CD4-positive, alpha-beta T cell (primary cell): ENCODE measurements at regions not wholly inside any gene's neighbourhood (a gene's known extent, or its start where the extent isn't known, plus 50 kb on each side); places are given as distances from the start of the nearest gene placed in this dataset.

Experiments
- ATAC-seq: fragments of 200-7000 bp; cut with Tn5 transposase; one replicate; pipeline ENCODE4 v1.10.0; 2022; ENCODE audit warnings: mild to moderate bottlenecking; ENCODE audit not compliant: poor library complexity
- CTCF ChIA-PET: fragments of 350-600 bp; sonication (Branson Sonifier 250); formaldehyde crosslinking; loops from one replicate; lab custom pipeline; 2021; ENCODE audit warnings: antibody characterized with exemption, inconsistent platforms; lab: Charles Lee
- POLR2A ChIA-PET: fragments of 350-600 bp; sonication (Branson Sonifier 250); formaldehyde crosslinking; loops from one replicate; lab custom pipeline; 2021; ENCODE audit warnings: antibody characterized with exemption, inconsistent platforms; lab: Charles Lee
- DNase-seq, 14 experiments: peaks; one replicate each; pipeline ENCODE4 v3.0.0-alpha.2; 2013 to 2020; ENCODE audit warnings: mixed read lengths in 2 of 14
- H3K27ac ChIP-seq, 2 donors: one replicate each; pipeline versions ENCODE4 v1.5.1 to v1.7.0; 2013; ENCODE audit warnings: low read length in 2 of 2, low read depth in 1 of 2, mild to moderate bottlenecking in 1 of 2
- H3K27me3 ChIP-seq, 2 experiments: 1 replicate in 1 of 2; 2 replicates in 1 of 2; pipeline versions ENCODE4 v1.6.1 to v1.7.0; 2013; ENCODE audit warnings: low read length in 2 of 2, control low read depth in 1 of 2, mild to moderate bottlenecking in 1 of 2, moderate library complexity in 1 of 2; ENCODE audit not compliant: insufficient read depth in 2 of 2, control insufficient read depth in 1 of 2
- H3K36me3 ChIP-seq: one replicate; pipeline ENCODE4 v1.6.1; 2013; ENCODE audit warnings: low read length, control low read depth; ENCODE audit not compliant: insufficient read depth
- H3K4me1 ChIP-seq: one replicate; pipeline ENCODE4 v1.6.1; 2013; ENCODE audit warnings: low read length, control low read depth; ENCODE audit not compliant: insufficient read depth
- H3K4me3 ChIP-seq: one replicate; pipeline ENCODE4 v1.5.1; 2013; ENCODE audit warnings: mild to moderate bottlenecking, low read length, moderate library complexity
- H3K9me3 ChIP-seq, 2 experiments: 1 replicate in 1 of 2; 2 replicates in 1 of 2; pipeline versions ENCODE4 v1.6.1 to v1.7.0; 2013; ENCODE audit warnings: low read length in 2 of 2, mild to moderate bottlenecking in 2 of 2, control low read depth in 1 of 2, moderate library complexity in 1 of 2; ENCODE audit not compliant: control insufficient read depth in 1 of 2, insufficient read depth in 1 of 2
- H3K27ac Mint-ChIP-seq: one replicate; pipeline ENCODE4 v1.8.0; 2020; ENCODE audit warnings: mixed read lengths
- H3K27me3 Mint-ChIP-seq: one replicate; pipeline ENCODE4 v1.8.0; 2021; ENCODE audit warnings: mixed read lengths
- H3K36me3 Mint-ChIP-seq: one replicate; pipeline ENCODE4 v1.8.0; 2021; ENCODE audit warnings: low read depth, mixed read lengths
- H3K4me1 Mint-ChIP-seq: one replicate; pipeline ENCODE4 v1.8.0; 2021; ENCODE audit warnings: low read depth, mixed read lengths
- H3K4me3 Mint-ChIP-seq: one replicate; pipeline ENCODE4 v1.8.0; 2020; ENCODE audit warnings: mild to moderate bottlenecking, mixed read lengths
- H3K9me3 Mint-ChIP-seq: one replicate; pipeline ENCODE4 v1.8.0; 2020; ENCODE audit warnings: mixed read lengths
- intact Hi-C, 2 experiments: fragments of 100-400 bp; cut with DNase I in 1 of 2; cut with micrococcal nuclease in 1 of 2; formaldehyde crosslinking; loops; one replicate each; pipeline versions ENCODE4 v1.15.1 to v1.9.0; 2023 to 2025; cut with DNase I, micrococcal nuclease
- TF ChIP-seq, protein P1 (sequence below): fragments of 200-600 bp; IDR thresholded peaks from one replicate; pipeline ENCODE4 v1.8.0; 2022; ENCODE audit warnings: antibody characterized with exemption, mild to moderate bottlenecking

GRCh38 chr14:103228076-103228806, 105.0 kb downstream of the TNFAIP2 start:
- H3K27ac Mint-ChIP-seq: no peak overlapping the region
- intact Hi-C loops: no loop called here
- Histone ChIP-seq H3K4me1 (no peaks in the 10 kb centered on the region), H3K36me3 (no peaks in the 10 kb centered on the region), H3K27ac (no peak overlapping the region), H3K27me3 (peaks cover 7 to 12% of the 10 kb centered on the region in 2 experiments), H3K9me3 (no peaks in the 10 kb centered on the region), H3K4me3 (no peak overlapping the region)
- no peak overlapping the region for H3K4me3 Mint-ChIP-seq
- H3K4me1 Mint-ChIP-seq: no peaks in the 10 kb centered on the region
- TF ChIP-seq, protein P1, sequence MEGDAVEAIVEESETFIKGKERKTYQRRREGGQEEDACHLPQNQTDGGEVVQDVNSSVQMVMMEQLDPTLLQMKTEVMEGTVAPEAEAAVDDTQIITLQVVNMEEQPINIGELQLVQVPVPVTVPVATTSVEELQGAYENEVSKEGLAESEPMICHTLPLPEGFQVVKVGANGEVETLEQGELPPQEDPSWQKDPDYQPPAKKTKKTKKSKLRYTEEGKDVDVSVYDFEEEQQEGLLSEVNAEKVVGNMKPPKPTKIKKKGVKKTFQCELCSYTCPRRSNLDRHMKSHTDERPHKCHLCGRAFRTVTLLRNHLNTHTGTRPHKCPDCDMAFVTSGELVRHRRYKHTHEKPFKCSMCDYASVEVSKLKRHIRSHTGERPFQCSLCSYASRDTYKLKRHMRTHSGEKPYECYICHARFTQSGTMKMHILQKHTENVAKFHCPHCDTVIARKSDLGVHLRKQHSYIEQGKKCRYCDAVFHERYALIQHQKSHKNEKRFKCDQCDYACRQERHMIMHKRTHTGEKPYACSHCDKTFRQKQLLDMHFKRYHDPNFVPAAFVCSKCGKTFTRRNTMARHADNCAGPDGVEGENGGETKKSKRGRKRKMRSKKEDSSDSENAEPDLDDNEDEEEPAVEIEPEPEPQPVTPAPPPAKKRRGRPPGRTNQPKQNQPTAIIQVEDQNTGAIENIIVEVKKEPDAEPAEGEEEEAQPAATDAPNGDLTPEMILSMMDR: no peak
- H3K36me3 Mint-ChIP-seq: no peaks in the 10 kb centered on the region
- ATAC-seq (no peak), DNase-seq (no peak)
- ChIA-PET CTCF (no interaction called here), POLR2A (no interaction called here)
- peaks cover 44% of the 10 kb centered on the region for H3K27me3 Mint-ChIP-seq
- no peaks in the 10 kb centered on the region for H3K9me3 Mint-ChIP-seq

GRCh38 chr14:103228866-103229265, 105.2 kb upstream of the EIF5 start:
- intact Hi-C loops: no loop called here
- ChIA-PET CTCF (no interaction called here), POLR2A (no interaction called here)
- no peak overlapping the region for H3K4me3 ChIP-seq
- no peak overlapping the region for H3K27ac ChIP-seq
- H3K4me3 Mint-ChIP-seq: no peak overlapping the region
- no peaks in the 10 kb centered on the region for H3K9me3 Mint-ChIP-seq
- no peak overlapping the region for H3K27ac Mint-ChIP-seq
- H3K36me3 ChIP-seq: no peaks in the 10 kb centered on the region
- H3K27me3 Mint-ChIP-seq: peaks cover 51% of the 10 kb centered on the region
- H3K4me1 ChIP-seq: no peaks in the 10 kb centered on the region
- DNase-seq (no peak), ATAC-seq (no peak)
- TF ChIP-seq, protein P1: no peak
- no peaks in the 10 kb centered on the region for H3K4me1 Mint-ChIP-seq
- no peaks in the 10 kb centered on the region for H3K9me3 ChIP-seq
- H3K36me3 Mint-ChIP-seq: no peaks in the 10 kb centered on the region
- peaks cover 7 to 9% of the 10 kb centered on the region in 2 experiments for H3K27me3 ChIP-seq

GRCh38 chr14:103230021-103230420, 104.0 kb upstream of the EIF5 start:
- POLR2A ChIA-PET: no interaction called here
- peaks cover 3 to 7% of the 10 kb centered on the region in 2 experiments for H3K27me3 ChIP-seq
- Mint-ChIP-seq H3K36me3 (no peaks in the 10 kb centered on the region), H3K4me1 (no peaks in the 10 kb centered on the region), H3K4me3 (no peak overlapping the region), H3K9me3 (no peaks in the 10 kb centered on the region), H3K27ac (no peak overlapping the region), H3K27me3 (peaks cover 55% of the 10 kb centered on the region)
- TF ChIP-seq, protein P1: no peak
- intact Hi-C loops: no loop called here
- DNase-seq (no peak), ATAC-seq (no peak)
- H3K4me1 ChIP-seq: no peaks in the 10 kb centered on the region
- CTCF ChIA-PET: no interaction called here
- no peaks in the 10 kb centered on the region for H3K36me3 ChIP-seq
- H3K4me3 ChIP-seq: no peak overlapping the region
- no peak overlapping the region for H3K27ac ChIP-seq
- no peaks in the 10 kb centered on the region for H3K9me3 ChIP-seq
